ENCODE measurements at regions not wholly inside any gene's neighbourhood (a gene's known extent, or its start where the extent isn't known, plus 50 kb on each side); places are given as distances from the start of the nearest gene placed in this dataset.

- TF ChIP-seq CTCF (IDR thresholded peaks at IDR 0.05) = no peak
- TF ChIP-seq POLR2A (IDR thresholded peaks at IDR 0.05) = no peak
These were observed 234.8 kb downstream of the AUH start for GRCh38 chr9:91126761-91127445.
